ENCODE measurements at regions not wholly inside any gene's neighbourhood (a gene's known extent, or its start where the extent isn't known, plus 50 kb on each side); places are given as distances from the start of the nearest gene placed in this dataset.

DNA sequence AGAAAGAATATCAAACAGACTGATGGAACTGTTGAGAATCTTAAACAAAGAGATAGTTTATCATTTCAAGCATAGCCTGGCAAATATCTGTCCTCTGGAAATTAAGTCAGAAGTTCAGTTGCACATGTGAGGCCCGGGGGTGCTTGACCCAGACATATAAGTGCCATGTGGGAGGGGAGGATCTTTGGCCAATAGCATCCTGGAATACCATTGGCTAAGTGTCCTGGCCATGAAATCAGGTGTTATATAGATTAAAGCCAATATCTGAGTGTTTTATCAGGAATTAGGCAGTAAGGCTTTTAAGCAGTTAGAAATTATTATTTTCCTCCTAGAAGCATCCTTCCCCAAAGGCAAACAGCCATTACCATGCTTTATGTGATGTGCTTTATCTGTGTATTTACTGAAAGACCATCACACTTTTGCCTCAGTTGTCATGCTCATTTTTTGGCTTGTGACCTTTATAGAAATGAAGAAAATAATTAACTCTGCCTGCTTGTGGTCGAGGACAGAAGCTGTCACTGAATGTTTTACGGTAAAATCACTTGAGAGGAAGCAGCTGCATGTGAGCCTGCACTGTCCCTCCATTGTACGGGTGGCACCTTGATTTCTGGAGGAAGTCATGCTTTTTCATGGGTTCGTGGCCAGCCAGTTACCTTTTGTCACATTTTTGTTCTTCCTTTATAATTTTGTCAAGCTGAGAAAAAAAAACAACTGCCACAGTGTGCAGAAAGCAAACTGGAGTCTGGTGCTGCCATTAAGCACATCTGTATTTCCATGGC is 259.9 kb upstream of the FMN2 start:
- H3K4me1 Mint-ChIP-seq (ENCODE audit: low read depth), result peaks cover 2% of the 10 kb centered on the region
- H3K27ac Mint-ChIP-seq, result no peak overlapping the region
- no peaks in the 10 kb centered on the region for H3K9me3 Mint-ChIP-seq (ENCODE audit: low read depth)
- H3K27me3 Mint-ChIP-seq, result no peaks in the 10 kb centered on the region
- no peaks in the 10 kb centered on the region for H3K36me3 Mint-ChIP-seq
- H3K4me3 Mint-ChIP-seq, result no peak overlapping the region

DNA sequence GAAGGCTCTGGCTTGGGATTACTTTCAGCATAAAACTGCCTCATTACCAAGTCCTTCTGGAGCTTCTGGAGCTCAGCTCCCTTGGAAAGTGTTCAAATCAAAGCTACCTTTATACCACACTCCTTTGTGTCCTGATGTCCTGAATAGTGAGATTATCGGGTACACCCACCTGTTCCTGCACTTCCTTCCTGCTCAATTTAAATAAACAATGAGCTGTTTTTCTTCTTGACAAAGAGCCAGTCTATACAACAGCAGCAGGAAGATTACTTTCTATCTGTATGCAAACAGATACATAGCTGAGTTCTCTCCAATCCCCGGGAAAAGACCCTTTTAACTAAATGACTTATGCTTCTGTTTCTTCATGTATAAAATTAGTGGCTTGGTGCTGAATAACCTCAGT is 258.0 kb upstream of the FMN2 start:
- Mint-ChIP-seq H3K27ac (no peak overlapping the region), H3K9me3 (ENCODE audit: low read depth) (no peaks in the 10 kb centered on the region), H3K4me1 (ENCODE audit: low read depth) (peaks cover 2% of the 10 kb centered on the region), H3K36me3 (no peaks in the 10 kb centered on the region), H3K4me3 (no peak overlapping the region), H3K27me3 (no peaks in the 10 kb centered on the region)

DNA sequence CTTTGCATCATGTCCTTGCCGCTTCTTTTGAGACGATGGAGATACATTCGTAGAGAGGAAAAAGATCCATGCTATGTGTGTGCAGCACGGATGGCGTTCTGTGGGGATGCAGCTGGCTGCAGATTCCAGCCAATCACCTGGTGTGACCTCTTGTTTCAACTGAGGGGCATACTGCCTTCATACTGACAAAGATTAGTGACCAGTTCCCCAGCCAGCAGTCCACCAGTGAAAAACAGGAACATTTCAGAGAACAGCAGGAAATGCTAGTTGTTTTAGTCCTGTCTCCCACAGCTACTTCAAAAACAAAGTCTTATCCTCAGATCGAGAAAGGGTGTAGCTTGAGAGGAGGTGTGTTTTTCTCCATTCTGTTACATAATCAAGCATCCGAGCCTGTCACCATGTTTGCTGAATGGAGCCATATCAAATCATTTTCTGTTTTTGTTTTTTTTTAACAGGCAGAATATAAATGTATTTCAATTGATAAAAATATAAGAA is 255.7 kb upstream of the FMN2 start:
- H3K27me3 Mint-ChIP-seq, result no peaks in the 10 kb centered on the region
- no peak overlapping the region for H3K27ac Mint-ChIP-seq
- peaks cover 3% of the 10 kb centered on the region for H3K36me3 Mint-ChIP-seq
- H3K4me3 Mint-ChIP-seq, result no peak overlapping the region
- H3K4me1 Mint-ChIP-seq (ENCODE audit: low read depth), result peaks cover 2% of the 10 kb centered on the region
- no peaks in the 10 kb centered on the region for H3K9me3 Mint-ChIP-seq (ENCODE audit: low read depth)

DNA sequence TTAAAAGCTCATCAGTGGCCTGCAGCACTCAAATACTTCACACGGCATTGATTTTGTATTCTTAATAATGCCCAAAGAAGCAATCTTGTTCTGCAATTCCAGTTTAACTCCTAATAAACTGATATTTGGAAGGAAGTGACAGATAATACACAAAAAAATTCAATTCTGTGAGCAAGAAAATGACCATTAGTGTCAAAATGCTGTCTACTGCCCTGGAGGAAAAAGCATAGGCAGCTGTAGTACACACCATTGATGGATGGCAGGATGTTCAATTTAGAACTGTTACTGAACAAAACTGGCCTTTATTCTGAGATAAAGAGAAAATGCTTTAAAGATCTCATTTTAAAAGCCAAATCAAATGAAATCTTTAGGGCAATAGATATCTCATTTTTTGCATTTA is 251.3 kb upstream of the FMN2 start:
- H3K9me3 Mint-ChIP-seq (ENCODE audit: low read depth), result no peaks in the 10 kb centered on the region
- H3K36me3 Mint-ChIP-seq, result peaks cover 3% of the 10 kb centered on the region
- no peak overlapping the region for H3K27ac Mint-ChIP-seq
- H3K4me1 Mint-ChIP-seq (ENCODE audit: low read depth), result no peaks in the 10 kb centered on the region
- H3K4me3 Mint-ChIP-seq, result no peak overlapping the region
- no peaks in the 10 kb centered on the region for H3K27me3 Mint-ChIP-seq

DNA sequence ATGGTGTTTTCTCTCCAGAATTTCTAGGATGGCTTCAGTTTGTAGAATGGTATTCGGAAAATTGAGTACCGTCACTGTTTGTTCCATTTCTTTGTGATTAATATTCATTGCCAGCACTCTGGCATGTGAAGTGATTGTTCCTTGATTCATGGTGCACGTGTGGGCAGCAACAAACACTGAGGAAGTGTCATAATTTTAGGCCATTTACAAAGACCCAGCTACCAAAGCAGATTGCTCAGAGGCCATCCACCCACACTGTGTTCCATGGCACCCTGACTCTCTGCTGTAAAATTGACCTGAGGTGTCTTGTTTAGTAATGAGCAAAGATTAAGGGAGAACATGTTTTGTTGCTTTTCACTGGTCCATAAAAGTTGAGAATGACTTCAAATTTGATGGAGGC is 250.9 kb upstream of the FMN2 start:
- Mint-ChIP-seq H3K27ac (no peak overlapping the region), H3K9me3 (ENCODE audit: low read depth) (no peaks in the 10 kb centered on the region), H3K27me3 (no peaks in the 10 kb centered on the region), H3K4me1 (ENCODE audit: low read depth) (no peaks in the 10 kb centered on the region), H3K36me3 (peaks cover 3% of the 10 kb centered on the region), H3K4me3 (no peak overlapping the region)

DNA sequence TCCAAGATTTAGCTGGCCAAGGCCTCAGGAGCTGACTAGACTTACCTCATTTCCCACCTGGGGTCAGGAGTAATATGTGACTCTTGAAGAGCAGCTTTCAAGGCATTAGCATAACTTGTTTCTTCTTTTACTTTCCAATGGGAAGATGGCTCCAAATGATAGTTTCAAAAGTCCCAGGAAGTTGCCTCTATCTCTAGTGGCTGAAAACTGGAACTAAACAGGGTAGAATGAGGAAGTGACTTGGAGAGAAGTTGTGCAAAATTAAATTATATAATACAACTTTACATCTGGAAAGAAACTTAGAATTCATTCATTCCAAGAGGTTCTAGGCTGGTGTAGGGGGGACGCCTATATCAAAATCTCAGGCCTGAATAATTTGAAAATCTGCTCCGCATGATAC is 250.1 kb upstream of the FMN2 start:
- Mint-ChIP-seq H3K36me3 (peaks cover 3% of the 10 kb centered on the region), H3K4me1 (ENCODE audit: low read depth) (no peaks in the 10 kb centered on the region), H3K27ac (no peak overlapping the region), H3K4me3 (no peak overlapping the region), H3K27me3 (no peaks in the 10 kb centered on the region), H3K9me3 (ENCODE audit: low read depth) (no peaks in the 10 kb centered on the region)

DNA sequence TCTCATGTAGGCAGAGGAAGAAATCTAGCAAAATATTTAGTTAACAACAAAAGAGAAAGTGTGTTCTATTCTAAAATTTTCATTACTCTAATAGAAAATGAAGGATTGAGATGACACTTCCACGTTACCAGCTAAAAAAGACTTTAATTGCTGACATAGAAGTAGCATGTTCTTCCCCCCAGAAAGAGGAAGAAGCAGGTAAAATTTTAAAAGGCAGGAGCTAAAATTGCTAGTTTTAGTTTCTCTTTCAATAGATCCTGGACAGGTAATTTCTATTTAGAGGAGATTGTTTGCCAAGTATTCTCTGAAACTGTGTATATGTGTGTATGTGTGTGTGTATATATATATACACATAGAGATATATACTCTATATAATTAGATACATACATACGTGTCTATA is 248.1 kb upstream of the FMN2 start:
- H3K27ac Mint-ChIP-seq, result no peak overlapping the region
- H3K4me3 Mint-ChIP-seq, result no peak overlapping the region
- no peaks in the 10 kb centered on the region for H3K27me3 Mint-ChIP-seq
- no peaks in the 10 kb centered on the region for H3K4me1 Mint-ChIP-seq (ENCODE audit: low read depth)
- peaks cover 3% of the 10 kb centered on the region for H3K36me3 Mint-ChIP-seq
- H3K9me3 Mint-ChIP-seq (ENCODE audit: low read depth), result no peaks in the 10 kb centered on the region

DNA sequence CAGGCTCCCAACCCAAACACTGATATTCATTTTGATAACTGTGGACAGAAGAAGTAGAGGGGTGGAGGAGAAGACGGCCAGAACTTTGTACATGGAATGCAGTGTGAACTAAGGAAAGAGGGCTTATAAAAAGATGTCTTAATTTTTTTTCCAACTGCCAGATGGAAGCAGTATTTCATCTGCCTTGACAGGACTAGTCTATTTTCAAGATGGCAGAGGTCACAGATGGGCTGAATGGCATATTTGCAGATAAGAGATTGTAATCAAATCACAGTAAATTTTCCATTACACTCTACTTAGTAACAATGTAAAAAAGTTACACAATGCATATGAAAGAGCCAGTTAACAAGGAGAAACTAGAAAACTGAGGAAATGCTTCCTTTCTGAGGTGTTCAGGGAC is 246.8 kb upstream of the FMN2 start:
- H3K9me3 Mint-ChIP-seq (ENCODE audit: low read depth), result no peaks in the 10 kb centered on the region
- no peak overlapping the region for H3K27ac Mint-ChIP-seq
- no peaks in the 10 kb centered on the region for H3K36me3 Mint-ChIP-seq
- H3K4me1 Mint-ChIP-seq (ENCODE audit: low read depth), result no peaks in the 10 kb centered on the region
- H3K27me3 Mint-ChIP-seq, result no peaks in the 10 kb centered on the region
- H3K4me3 Mint-ChIP-seq, result no peak overlapping the region

DNA sequence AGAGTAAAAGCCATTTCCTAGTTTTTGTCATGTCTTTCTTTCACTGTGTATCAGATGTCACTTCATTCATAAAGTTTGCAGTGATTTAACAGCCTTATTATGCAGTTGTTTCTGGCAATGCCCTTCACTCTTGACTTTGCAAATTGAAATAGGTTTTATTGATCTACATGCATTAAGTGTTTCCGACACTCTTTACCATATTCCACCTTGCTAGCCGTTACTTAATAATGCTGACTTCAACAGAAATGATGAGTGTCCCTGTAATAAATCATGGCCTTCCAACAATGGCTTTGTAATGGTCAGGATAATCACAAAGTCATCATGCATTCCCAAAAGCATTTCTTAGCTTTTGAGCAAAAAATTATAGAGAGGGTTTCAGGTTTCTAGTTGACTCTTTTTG is 236.8 kb upstream of the FMN2 start:
- H3K27ac Mint-ChIP-seq, result no peak overlapping the region
- H3K27me3 Mint-ChIP-seq, result no peaks in the 10 kb centered on the region
- no peak overlapping the region for H3K4me3 Mint-ChIP-seq
- no peaks in the 10 kb centered on the region for H3K4me1 Mint-ChIP-seq (ENCODE audit: low read depth)
- H3K9me3 Mint-ChIP-seq (ENCODE audit: low read depth), result peaks cover 11% of the 10 kb centered on the region
- H3K36me3 Mint-ChIP-seq, result peaks cover 6% of the 10 kb centered on the region

DNA sequence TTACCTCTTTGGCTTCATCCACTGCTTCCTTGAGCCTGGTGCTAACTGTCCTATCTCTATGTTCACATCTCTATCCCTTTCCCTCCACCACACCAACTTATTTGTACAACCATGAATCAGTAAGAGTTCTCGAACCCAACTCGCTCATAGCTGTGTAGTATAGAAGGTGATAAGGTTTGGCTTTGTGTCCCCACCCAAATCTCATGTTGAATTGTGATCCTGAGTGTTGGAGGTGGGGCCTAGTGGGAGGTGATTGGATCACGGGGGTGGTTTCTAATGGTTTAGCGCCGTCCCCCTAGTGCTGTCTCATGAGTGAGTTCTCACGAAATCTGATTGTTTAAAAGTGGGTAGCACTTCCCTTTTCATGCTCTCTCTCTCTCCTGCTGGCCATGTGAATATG is 235.6 kb upstream of the FMN2 start:
- H3K4me3 Mint-ChIP-seq, result no peak overlapping the region
- no peaks in the 10 kb centered on the region for H3K27me3 Mint-ChIP-seq
- no peak overlapping the region for H3K27ac Mint-ChIP-seq
- H3K4me1 Mint-ChIP-seq (ENCODE audit: low read depth), result no peaks in the 10 kb centered on the region
- H3K36me3 Mint-ChIP-seq, result peaks cover 4% of the 10 kb centered on the region
- peaks cover 11% of the 10 kb centered on the region for H3K9me3 Mint-ChIP-seq (ENCODE audit: low read depth)

DNA sequence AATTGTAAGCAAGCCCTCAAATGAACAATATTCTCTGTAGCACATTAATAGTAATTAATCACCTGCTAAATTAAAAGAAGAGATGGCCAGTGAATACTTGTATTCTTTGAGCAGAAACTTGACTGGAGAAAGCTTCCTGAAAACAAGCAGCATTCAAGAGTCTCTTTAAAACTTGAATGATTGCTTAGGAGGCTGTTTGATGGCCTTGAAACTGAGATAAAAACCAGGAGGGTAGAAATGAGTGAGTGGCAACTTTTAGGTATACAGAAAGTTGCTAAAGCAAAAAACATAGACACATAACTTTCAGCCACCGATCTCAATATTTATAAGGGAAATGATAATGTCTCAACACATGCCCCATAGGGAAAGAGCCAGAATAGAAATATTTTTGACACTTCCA is 234.8 kb upstream of the FMN2 start:
- no peak overlapping the region for H3K4me3 Mint-ChIP-seq
- H3K36me3 Mint-ChIP-seq, result peaks cover 4% of the 10 kb centered on the region
- peaks cover 11% of the 10 kb centered on the region for H3K9me3 Mint-ChIP-seq (ENCODE audit: low read depth)
- H3K4me1 Mint-ChIP-seq (ENCODE audit: low read depth), result no peaks in the 10 kb centered on the region
- no peaks in the 10 kb centered on the region for H3K27me3 Mint-ChIP-seq
- H3K27ac Mint-ChIP-seq, result no peak overlapping the region

DNA sequence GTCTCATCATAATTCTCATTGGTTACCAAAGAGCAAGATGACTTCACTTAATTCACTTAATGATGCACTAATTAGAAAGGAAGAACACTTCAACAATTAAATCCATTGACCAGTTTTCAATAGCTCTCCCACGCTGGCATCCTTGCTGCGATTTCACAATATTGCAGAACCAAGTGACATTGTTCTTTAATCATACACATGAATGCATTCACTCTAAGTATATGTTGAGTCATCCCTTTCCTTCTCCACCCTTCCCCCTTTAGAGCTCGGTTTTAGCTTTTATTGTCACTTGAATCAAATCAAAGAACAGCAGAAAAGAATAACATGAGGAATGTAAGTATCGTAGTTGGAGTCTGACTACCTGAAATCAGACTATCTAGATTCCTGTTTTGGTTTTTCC is 233.6 kb upstream of the FMN2 start:
- Mint-ChIP-seq H3K27ac (no peak overlapping the region), H3K4me1 (ENCODE audit: low read depth) (no peaks in the 10 kb centered on the region), H3K4me3 (no peak overlapping the region), H3K9me3 (ENCODE audit: low read depth) (peaks cover 11% of the 10 kb centered on the region), H3K27me3 (no peaks in the 10 kb centered on the region), H3K36me3 (peaks cover 4% of the 10 kb centered on the region)

DNA sequence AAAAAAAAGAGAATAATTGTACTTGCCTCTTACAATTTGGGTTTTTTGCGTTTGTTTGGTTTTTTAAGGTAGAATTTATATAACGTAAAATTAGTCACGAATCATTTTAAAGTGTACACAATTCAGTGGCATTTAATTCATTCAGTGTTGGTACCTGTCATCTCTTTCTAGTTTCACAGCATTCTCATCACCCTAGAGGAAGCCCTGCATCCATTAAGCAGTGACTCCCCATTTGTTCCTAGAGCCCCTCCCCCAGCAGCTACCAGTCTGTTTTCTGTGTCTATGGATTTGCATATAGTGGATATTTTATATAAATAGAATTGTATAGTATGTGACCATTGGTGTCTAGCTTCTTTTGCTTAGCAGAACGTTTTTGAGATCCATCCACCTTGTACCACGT is 233.2 kb upstream of the FMN2 start:
- Mint-ChIP-seq H3K4me1 (ENCODE audit: low read depth) (no peaks in the 10 kb centered on the region), H3K36me3 (peaks cover 4% of the 10 kb centered on the region), H3K4me3 (no peak overlapping the region), H3K27ac (no peak overlapping the region), H3K27me3 (no peaks in the 10 kb centered on the region), H3K9me3 (ENCODE audit: low read depth) (peaks cover 14% of the 10 kb centered on the region)

DNA sequence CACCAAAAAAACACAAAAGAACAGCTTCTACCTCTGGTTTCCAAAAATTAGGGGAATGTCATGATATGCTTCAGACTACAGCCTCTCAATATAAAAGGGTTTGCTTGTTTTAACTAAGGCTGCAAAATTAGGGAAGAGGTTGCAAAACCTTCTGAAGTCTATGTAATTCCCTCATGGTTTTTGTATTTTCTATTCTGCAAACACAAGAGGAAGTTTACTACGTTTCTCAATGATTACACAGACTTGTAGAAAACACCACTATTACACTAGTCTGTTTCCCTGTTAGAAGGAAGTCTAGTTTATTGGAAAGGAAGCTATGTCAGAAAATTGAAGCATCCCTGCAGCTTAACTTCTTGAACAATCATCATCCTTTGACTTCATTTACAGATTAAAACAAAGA is 229.7 kb upstream of the FMN2 start:
- no peak overlapping the region for H3K27ac Mint-ChIP-seq
- no peak overlapping the region for H3K4me3 Mint-ChIP-seq
- H3K4me1 Mint-ChIP-seq (ENCODE audit: low read depth), result no peaks in the 10 kb centered on the region
- no peaks in the 10 kb centered on the region for H3K36me3 Mint-ChIP-seq
- no peaks in the 10 kb centered on the region for H3K27me3 Mint-ChIP-seq
- peaks cover 3% of the 10 kb centered on the region for H3K9me3 Mint-ChIP-seq (ENCODE audit: low read depth)

DNA sequence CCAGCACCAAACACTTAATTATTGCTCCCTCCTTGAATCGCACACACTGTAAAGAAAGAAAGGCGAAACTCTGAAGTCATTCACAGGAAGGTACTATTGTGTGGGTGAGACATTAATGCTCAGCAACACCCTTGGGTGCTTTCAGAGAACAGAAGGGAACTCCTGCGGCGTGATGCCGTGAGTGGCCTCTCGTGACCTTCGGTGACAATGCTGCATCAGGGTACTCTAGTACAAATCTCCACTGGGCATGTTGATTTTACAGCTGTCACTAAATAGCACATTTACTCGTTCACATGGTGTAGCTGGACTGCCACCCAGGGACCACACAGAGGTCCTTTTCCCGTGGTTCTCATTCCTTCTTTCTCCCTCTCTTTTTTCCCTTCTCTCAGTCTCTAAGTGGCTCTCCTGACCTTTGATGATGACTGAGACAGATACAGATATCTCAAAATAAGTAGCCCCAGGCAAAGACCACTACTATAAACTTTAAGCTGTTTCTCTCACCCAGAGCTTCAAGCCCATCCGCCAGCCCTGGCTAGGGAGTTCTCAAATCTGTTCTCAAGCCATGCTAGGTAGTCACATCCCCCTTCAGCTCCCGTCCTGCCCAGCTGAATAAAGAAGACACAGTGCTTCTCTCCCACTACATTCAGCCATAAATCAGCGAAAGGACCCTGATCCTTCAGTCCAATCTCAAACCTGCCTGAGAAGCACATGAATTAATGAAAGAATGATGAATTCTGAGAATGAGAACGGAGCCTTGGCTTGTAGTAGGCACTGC is 223.4 kb upstream of the FMN2 start:
- Mint-ChIP-seq H3K27ac (no peak overlapping the region), H3K4me3 (no peak overlapping the region), H3K27me3 (no peaks in the 10 kb centered on the region), H3K36me3 (no peaks in the 10 kb centered on the region), H3K4me1 (ENCODE audit: low read depth) (no peaks in the 10 kb centered on the region), H3K9me3 (ENCODE audit: low read depth) (peaks cover 3% of the 10 kb centered on the region)

DNA sequence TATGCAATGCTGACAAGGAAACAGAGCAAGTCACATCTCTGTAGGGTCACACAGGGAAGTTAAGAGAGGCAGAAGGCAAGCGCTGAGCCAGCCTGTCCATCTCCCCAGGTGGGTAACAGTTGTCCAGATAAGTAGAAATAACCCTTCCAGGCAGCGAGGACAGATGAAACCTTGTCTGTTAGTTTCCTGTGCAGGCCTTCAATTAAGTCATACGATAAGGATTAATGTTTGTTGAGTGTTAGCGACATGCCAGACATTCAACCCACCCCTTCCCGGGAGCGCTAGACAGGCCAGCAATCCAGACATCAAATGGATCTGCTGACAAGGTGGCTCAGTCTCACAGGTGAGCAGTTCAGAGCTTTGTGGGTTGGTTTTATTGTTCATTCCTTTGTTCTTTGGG is 221.5 kb upstream of the FMN2 start:
- no peaks in the 10 kb centered on the region for H3K27me3 Mint-ChIP-seq

More for the DNA sequence above, 221.5 kb upstream of the FMN2 start:
- H3K4me1 Mint-ChIP-seq (ENCODE audit: low read depth), result no peaks in the 10 kb centered on the region
- no peak overlapping the region for H3K4me3 Mint-ChIP-seq
- no peak overlapping the region for H3K27ac Mint-ChIP-seq
- no peaks in the 10 kb centered on the region for H3K36me3 Mint-ChIP-seq
- H3K9me3 Mint-ChIP-seq (ENCODE audit: low read depth), result no peaks in the 10 kb centered on the region
